ENCODE measurements at regions not wholly inside any gene's neighbourhood (a gene's known extent, or its start where the extent isn't known, plus 50 kb on each side); places are given as distances from the start of the nearest gene placed in this dataset.

DNA sequence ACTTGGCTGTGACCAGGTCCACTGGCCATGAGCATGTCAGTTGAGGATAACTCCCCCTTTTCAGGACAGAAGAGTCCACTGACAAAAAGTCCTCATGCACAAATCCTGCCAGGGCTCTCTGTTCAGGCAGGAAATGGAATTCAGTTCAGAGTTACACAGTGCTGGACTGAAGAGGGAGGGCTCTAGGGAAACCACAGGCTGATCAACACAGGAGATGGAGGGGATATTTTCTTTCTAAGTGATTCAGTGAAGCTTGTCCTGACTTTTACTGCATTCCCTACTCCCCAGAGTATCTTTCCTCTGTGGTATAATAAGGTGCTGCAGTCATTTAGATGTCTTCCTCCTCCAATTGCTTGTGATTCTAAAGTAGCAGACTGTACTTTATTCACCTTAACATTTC, 335.5 kb upstream of the IGFBP7 start:
- TF ChIP-seq, protein P1, sequence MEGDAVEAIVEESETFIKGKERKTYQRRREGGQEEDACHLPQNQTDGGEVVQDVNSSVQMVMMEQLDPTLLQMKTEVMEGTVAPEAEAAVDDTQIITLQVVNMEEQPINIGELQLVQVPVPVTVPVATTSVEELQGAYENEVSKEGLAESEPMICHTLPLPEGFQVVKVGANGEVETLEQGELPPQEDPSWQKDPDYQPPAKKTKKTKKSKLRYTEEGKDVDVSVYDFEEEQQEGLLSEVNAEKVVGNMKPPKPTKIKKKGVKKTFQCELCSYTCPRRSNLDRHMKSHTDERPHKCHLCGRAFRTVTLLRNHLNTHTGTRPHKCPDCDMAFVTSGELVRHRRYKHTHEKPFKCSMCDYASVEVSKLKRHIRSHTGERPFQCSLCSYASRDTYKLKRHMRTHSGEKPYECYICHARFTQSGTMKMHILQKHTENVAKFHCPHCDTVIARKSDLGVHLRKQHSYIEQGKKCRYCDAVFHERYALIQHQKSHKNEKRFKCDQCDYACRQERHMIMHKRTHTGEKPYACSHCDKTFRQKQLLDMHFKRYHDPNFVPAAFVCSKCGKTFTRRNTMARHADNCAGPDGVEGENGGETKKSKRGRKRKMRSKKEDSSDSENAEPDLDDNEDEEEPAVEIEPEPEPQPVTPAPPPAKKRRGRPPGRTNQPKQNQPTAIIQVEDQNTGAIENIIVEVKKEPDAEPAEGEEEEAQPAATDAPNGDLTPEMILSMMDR (conservative IDR thresholded peaks at IDR 0.05; ENCODE audit: low read depth, low read length), result no peak
- no peak for DNase-seq (ENCODE audit: low read depth)
- H3K4me3 ChIP-seq (ENCODE audit: low read length), result no peak overlapping the region

DNA sequence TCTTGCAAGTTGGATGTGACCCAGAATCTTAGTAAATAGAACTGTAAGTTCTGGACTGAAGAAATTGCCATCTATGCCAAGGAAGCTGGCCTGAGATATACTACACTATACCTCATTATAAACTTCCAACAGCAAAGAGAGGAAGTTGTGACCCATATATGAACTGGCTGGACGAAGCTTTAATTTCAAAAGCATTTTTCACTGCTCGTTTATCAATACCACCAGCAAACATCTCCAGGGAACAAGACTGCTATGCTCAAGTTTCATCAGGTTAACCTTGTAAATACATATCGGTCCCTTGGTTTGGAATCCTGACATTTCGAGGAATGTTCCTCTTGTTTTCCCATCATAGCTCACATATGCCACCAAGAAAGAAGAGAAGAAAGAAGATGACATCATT, 334.5 kb upstream of the IGFBP7 start:
- TF ChIP-seq, protein P1 (conservative IDR thresholded peaks at IDR 0.05; ENCODE audit: low read depth, low read length), result no peak
- no peak overlapping the region for H3K4me3 ChIP-seq (ENCODE audit: low read length)

DNA sequence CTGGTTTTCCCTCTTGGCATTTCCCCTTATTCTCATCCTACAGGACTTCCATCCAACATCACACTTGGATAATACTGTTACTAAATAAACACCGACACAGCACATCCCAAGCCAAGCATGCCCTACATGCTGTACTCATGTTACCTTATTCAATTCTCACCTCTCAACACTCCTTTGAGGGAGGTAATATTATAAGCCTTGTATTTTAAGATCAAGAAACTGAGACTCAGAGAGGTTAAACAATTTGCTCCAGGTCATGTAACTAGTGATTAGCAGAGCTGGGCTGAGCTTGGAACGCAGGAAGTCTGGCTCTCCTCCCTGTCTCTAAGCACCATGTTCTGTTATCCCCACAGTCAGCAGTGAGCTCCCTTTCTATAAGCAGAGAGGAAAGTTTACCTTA, 333.6 kb upstream of the IGFBP7 start:
- H3K4me3 ChIP-seq (ENCODE audit: low read length), result no peak overlapping the region
- TF ChIP-seq, protein P1 (conservative IDR thresholded peaks at IDR 0.05; ENCODE audit: low read depth, low read length), result no peak
- no peak for DNase-seq (ENCODE audit: low read depth)

More for the DNA sequence above, 334.5 kb upstream of the IGFBP7 start:
- DNase-seq (ENCODE audit: low read depth), result no peak

DNA sequence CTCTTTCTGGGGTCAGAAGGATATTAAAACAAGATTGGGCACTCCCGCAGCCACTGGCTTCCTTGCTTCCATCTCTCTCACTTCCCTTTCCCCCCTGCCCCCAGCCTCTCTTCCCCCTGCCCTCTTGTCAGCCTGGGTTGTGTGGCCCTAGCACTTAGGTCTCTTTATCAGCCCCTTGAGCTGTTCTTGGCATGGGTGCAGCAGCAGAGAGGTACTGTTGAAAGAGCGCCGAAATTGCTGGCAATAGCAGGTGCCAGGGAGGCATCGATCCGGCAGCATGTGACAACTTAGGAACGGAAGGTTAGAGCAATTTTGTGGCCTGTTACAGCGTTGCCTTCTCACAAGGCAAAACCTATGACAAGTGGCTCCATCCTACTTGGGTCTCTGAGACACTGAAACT, 333.1 kb upstream of the IGFBP7 start:
- DNase-seq (ENCODE audit: low read depth), result no peak
- TF ChIP-seq, protein P1 (conservative IDR thresholded peaks at IDR 0.05; ENCODE audit: low read depth, low read length), result no peak
- H3K4me3 ChIP-seq (ENCODE audit: low read length), result no peak overlapping the region

DNA sequence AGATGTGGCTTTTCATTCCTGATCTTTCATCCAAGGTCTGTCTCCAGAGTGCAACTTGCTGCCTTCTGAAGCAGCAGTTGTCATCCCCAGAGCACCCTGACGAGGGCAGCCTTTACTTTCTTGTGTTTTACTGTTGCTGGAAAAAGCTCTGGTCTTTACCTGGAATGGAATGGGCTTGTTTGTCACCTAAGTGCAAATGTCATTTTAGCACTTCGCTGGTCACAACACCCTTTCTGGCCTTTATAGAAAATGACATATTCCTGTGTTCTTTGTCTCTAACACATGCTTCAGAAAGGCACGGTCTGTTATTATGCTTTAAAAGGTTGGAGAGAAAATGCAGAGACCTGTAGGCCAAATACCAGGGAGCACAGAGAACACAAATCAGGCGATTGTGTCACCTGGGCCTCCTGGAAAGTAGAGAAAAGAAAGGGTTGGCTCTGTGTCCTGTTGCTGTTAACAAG, 332.7 kb upstream of the IGFBP7 start:
- H3K4me3 ChIP-seq (ENCODE audit: low read length), result no peak overlapping the region
- no peak for DNase-seq (ENCODE audit: low read depth)
- TF ChIP-seq, protein P1 (conservative IDR thresholded peaks at IDR 0.05; ENCODE audit: low read depth, low read length), result peak; percentile 91

DNA sequence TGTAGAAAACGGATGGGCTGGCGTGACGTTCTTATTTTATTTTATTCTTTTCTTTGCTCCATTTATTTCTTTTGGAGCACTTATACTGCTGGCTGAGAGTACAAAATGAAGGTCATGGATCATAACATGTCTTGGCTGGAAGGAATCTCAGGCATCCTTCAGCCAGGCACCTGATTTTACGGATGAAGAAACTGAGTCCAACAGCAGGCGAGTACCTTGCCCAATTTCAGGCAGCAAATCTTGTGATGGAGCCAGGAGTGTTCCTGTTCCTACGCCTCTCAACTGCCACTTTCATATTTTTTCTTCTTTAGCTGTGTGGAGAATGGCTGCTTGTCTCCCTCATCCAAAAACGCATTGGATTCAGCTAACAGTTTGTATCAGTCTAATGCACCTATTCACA, 332.1 kb upstream of the IGFBP7 start:
- H3K4me3 ChIP-seq (ENCODE audit: low read length), result no peak overlapping the region
- DNase-seq (ENCODE audit: low read depth), result no peak
- TF ChIP-seq, protein P1 (conservative IDR thresholded peaks at IDR 0.05; ENCODE audit: low read depth, low read length), result no peak

DNA sequence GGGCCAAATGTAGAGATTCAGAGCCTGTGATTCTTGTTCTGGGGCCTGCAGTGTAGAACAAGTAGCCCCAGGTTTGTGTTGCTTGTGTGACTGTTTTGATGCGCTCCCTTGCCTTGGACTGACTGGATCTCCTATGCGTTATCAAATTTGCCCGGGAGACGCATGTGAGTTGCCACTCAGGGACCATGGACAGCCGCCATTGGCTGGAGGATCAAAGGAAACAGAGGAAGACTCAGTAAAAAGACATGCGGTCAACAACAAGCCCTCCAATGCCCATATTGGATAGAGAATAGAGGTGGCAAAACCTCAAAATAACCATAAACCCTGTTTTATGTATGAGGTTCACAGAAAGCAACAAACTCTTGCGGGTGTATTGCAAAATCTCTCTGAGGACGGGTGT, 327.5 kb upstream of the IGFBP7 start:
- no peak for DNase-seq (ENCODE audit: low read depth)
- TF ChIP-seq, protein P1 (conservative IDR thresholded peaks at IDR 0.05; ENCODE audit: low read depth, low read length), result no peak
- no peak overlapping the region for H3K4me3 ChIP-seq (ENCODE audit: low read length)
